GM06990 (cell line): ENCODE measurements at regions not wholly inside any gene's neighbourhood (a gene's known extent, or its start where the extent isn't known, plus 50 kb on each side); places are given as distances from the start of the nearest gene placed in this dataset.

ENCODE experiments used
- DNase-seq: peaks from one replicate; pipeline ENCODE4 v3.0.0-alpha.2; 2011; ENCODE audit not compliant: insufficient read length; ENCODE audit errors: extremely low read depth
- H3K27me3 ChIP-seq: replicated peaks from 2 replicates; pipeline ENCODE4 v1.6.0; 2011; ENCODE audit warnings: low read length; ENCODE audit not compliant: control insufficient read depth, insufficient read depth
- H3K36me3 ChIP-seq: 2 replicates; pipeline ENCODE4 v1.5.1; 2011; ENCODE audit warnings: low read length; ENCODE audit not compliant: control insufficient read depth, insufficient read depth
- H3K4me3 ChIP-seq: replicated peaks from 2 replicates; pipeline ENCODE4 v1.5.1; 2011; ENCODE audit warnings: low read depth, mild to moderate bottlenecking, control low read depth, low read length
- CTCF ChIP-seq: IDR thresholded peaks from 2 replicates; pipeline ENCODE4 v1.5.1; 2011; ENCODE audit warnings: low read length, control low read depth, mild to moderate bottlenecking, inconsistent platforms; ENCODE audit not compliant: insufficient read depth, poor library complexity, severe bottlenecking

DNA sequence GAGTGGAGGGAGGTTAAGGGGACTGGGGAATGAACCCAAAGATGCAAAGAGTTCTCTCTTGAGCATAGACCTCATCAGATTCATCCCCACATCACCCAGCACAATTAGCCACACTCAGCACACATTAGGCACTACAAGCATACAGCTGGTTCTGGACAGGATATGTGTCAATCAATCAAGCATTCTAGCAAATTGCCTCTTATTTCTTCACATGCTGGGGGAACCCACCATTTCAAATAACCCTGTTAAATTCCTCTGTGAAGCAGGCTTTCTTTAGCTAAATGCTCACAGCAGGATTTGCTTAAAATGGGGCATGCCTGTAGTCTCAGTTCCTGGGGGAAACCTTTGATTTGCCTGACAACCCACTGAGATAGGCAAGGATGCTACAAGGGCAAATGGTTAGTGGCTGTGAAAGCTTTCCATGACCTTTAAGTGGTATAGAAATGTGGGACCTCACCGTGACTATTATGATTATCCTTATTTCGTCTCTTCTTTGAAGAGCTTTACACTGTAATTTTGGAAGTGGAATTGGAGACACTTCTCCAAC is 193.4 kb upstream of the ZMIZ1 start:
- Histone ChIP-seq H3K4me3 (no peak overlapping the region), H3K36me3 (no peaks in the 10 kb centered on the region), H3K27me3 (no peaks in the 10 kb centered on the region; the same call in 1 of the 2 replicates)
- DNase-seq = no peak
- TF ChIP-seq CTCF = no peak

- no peak for TF ChIP-seq CTCF
- no peaks in the 10 kb centered on the region; the same call in 1 of the 2 replicates for H3K27me3 ChIP-seq
- H3K36me3 ChIP-seq = no peaks in the 10 kb centered on the region
- DNase-seq = no peak
- H3K4me3 ChIP-seq = no peak overlapping the region
These were observed 192.8 kb upstream of the ZMIZ1 start for GRCh38 chr10:78875932-78876331.

GRCh38 chr10:78876449-78876848 is 192.3 kb upstream of the ZMIZ1 start:
- Histone ChIP-seq H3K27me3 (no peaks in the 10 kb centered on the region; the same call in 1 of the 2 replicates), H3K36me3 (no peaks in the 10 kb centered on the region), H3K4me3 (no peak overlapping the region)
- TF ChIP-seq CTCF = no peak
- DNase-seq = no peak

DNA sequence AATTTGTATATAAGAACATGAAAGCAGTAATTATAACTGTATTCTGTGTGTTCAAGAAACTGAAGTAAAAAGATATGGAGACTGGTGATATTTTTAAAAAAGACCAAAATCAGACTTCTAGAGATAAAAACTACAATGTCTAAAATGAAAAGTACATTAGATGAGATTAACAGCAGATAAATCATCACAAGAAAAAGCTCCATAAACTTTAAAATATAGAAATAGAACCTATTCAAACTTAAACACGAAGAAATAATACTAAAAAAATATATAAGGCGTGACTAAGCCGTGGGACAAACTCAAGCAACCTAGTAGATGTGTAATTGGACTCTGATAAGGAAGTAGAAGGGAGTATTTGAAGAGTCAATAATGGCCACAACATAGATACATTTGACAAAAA is 189.1 kb upstream of the ZMIZ1 start:
- no peak for TF ChIP-seq CTCF
- H3K27me3 ChIP-seq = no peaks in the 10 kb centered on the region; the same call in 1 of the 2 replicates
- no peak for DNase-seq

GRCh38 chr10:78886129-78886528 is 182.6 kb upstream of the ZMIZ1 start:
- no peak for DNase-seq
- TF ChIP-seq CTCF = no peak
- Histone ChIP-seq H3K27me3 (no peaks in the 10 kb centered on the region; the same call in 1 of the 2 replicates), H3K36me3 (no peaks in the 10 kb centered on the region), H3K4me3 (no peak overlapping the region)

More for the DNA sequence above, 189.1 kb upstream of the ZMIZ1 start:
- no peak overlapping the region for H3K4me3 ChIP-seq
- no peaks in the 10 kb centered on the region for H3K36me3 ChIP-seq
